ENCODE measurements at regions not wholly inside any gene's neighbourhood (a gene's known extent, or its start where the extent isn't known, plus 50 kb on each side); places are given as distances from the start of the nearest gene placed in this dataset.

DNA sequence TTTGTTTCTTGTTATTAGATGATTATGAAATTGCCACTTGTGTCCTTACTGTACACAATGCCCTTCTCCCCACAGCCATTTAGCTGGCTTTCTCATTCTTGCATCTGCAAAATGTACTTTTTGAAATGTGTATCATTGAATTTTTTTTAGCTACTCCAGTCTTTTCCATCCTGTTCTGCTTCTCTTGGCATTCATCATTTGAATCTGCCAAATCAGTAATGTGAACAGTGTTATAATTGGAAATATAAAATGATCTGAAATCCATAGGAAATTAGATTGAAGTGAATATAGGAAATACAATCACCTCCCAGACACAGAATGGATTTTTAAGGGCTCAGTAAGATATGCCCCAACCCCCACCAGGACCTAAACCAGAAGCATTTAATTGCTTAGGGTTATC, 253.4 kb downstream of the C12orf50 start:
- Mint-ChIP-seq H3K27me3 (ENCODE audit: low read depth) (no peaks in the 10 kb centered on the region), H3K4me3 (ENCODE audit: unreplicated experiment) (no peak overlapping the region), H3K4me1 (ENCODE audit: low read depth) (peaks cover 29% of the 10 kb centered on the region), H3K9me3 (ENCODE audit: low read depth) (peaks cover 9% of the 10 kb centered on the region), H3K36me3 (ENCODE audit: low read depth) (peaks cover 2% of the 10 kb centered on the region), H3K27ac (ENCODE audit: unreplicated experiment) (no peak overlapping the region)
- no peak for DNase-seq (ENCODE audit: low spot score)
- no peak for TF ChIP-seq CTCF (IDR thresholded peaks at IDR 0.05)

- no peak overlapping the region for H3K27ac Mint-ChIP-seq (ENCODE audit: unreplicated experiment)
- peaks cover 9% of the 10 kb centered on the region for H3K9me3 Mint-ChIP-seq (ENCODE audit: low read depth)
- no peak for TF ChIP-seq CTCF (IDR thresholded peaks at IDR 0.05)
- H3K4me1 Mint-ChIP-seq (ENCODE audit: low read depth), result peaks cover 22% of the 10 kb centered on the region
- no peak for DNase-seq (ENCODE audit: low spot score)
- H3K27me3 Mint-ChIP-seq (ENCODE audit: low read depth), result no peaks in the 10 kb centered on the region
- peaks cover 1% of the 10 kb centered on the region for H3K36me3 Mint-ChIP-seq (ENCODE audit: low read depth)
- H3K4me3 Mint-ChIP-seq (ENCODE audit: unreplicated experiment), result no peak overlapping the region
Observed at GRCh38 chr12:87775051-87775450, 254.2 kb downstream of the C12orf50 start.

DNA sequence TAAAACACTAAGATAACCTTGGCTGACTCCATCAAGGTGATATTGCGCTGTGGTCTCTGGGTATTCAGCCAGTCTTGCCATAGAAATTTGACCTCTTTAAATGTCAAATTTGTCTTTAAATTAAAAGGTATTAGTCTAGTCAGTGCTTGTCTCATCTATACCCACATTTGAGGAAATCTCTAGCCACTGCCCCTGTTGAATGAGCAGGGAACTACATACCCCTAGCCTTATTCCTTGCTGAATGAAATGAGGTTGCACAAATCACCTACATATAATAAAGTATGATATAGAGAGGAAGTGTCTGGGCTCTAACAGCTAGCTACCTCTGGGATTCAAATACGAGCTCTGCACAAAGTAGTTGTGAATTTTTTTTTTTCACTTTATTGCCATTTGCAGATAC, 256.8 kb downstream of the C12orf50 start:
- no peak for TF ChIP-seq CTCF (IDR thresholded peaks at IDR 0.05)
- no peak overlapping the region for H3K27ac Mint-ChIP-seq (ENCODE audit: unreplicated experiment)
- no peaks in the 10 kb centered on the region for H3K27me3 Mint-ChIP-seq (ENCODE audit: low read depth)
- peaks cover 10% of the 10 kb centered on the region for H3K4me1 Mint-ChIP-seq (ENCODE audit: low read depth)
- H3K9me3 Mint-ChIP-seq (ENCODE audit: low read depth), result peaks cover 6% of the 10 kb centered on the region
- no peaks in the 10 kb centered on the region for H3K36me3 Mint-ChIP-seq (ENCODE audit: low read depth)
- H3K4me3 Mint-ChIP-seq (ENCODE audit: unreplicated experiment), result no peak overlapping the region
- DNase-seq (ENCODE audit: low spot score), result no peak

DNA sequence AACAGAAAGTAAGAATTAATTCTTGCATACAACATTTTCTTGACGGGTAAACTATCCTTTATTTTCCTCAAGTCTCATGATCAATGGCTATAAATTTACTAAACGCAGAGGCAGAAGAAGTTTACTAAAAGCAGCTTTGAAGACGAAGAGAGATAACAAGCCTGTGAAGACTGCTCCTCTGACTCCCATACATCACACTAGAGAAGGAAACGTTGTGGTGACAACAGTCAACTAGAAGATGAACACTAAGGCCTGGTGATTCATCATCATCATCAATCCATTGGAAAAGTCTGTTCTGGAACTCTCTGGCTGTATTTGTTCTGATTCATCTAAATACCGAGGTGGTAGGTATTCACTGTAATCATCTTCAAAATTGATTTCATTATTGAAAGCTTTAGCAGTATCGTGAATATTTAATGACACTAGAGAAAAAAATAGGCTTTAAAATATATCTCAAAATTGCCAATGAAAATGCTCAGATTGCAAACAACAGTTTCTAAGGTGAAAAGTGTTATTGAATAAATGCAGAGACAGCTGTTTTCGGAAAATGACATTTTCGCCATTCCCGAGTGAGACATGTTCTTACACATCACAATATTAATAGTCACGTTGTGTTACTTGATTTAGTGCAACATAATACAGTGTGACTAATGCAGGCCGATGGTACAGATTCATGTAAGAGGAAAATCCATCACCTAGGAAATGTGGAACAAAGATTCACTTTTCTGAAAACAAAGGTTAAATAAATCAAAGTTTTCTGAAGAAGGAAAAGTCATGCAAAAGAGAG, 260.5 kb downstream of the C12orf50 start:
- DNase-seq (ENCODE audit: low spot score), result no peak
- Mint-ChIP-seq H3K4me3 (ENCODE audit: unreplicated experiment) (no peak overlapping the region), H3K36me3 (ENCODE audit: low read depth) (no peaks in the 10 kb centered on the region), H3K9me3 (ENCODE audit: low read depth) (peaks cover 4% of the 10 kb centered on the region), H3K27ac (ENCODE audit: unreplicated experiment) (no peak overlapping the region), H3K27me3 (ENCODE audit: low read depth) (no peaks in the 10 kb centered on the region), H3K4me1 (ENCODE audit: low read depth) (no peaks in the 10 kb centered on the region)
- TF ChIP-seq CTCF (IDR thresholded peaks at IDR 0.05), result no peak

DNA sequence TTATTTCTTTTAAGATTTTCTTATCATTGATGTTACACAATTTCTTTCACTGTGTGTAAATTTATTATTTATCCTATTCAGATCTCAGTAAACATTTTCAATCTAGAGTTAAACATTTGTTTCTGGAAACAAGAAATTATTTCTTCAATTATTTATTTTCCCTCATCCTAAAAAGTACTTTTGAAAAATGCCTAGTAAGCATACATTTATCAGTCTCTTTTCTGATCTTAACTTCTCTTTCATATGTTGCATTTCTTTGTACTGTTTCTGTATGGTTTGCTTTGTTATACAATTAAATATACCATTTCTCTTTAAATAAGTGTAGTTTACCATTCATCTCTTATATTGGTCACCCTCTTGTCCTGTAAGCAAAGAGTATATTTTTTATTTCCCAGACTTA, 263.2 kb downstream of the C12orf50 start:
- no peaks in the 10 kb centered on the region for H3K4me1 Mint-ChIP-seq (ENCODE audit: low read depth)
- no peak for TF ChIP-seq CTCF (IDR thresholded peaks at IDR 0.05)
- peaks cover 2% of the 10 kb centered on the region for H3K9me3 Mint-ChIP-seq (ENCODE audit: low read depth)
- DNase-seq (ENCODE audit: low spot score), result no peak
- no peaks in the 10 kb centered on the region for H3K36me3 Mint-ChIP-seq (ENCODE audit: low read depth)
- H3K27ac Mint-ChIP-seq (ENCODE audit: unreplicated experiment), result no peak overlapping the region
- peaks cover 2% of the 10 kb centered on the region for H3K27me3 Mint-ChIP-seq (ENCODE audit: low read depth)
- H3K4me3 Mint-ChIP-seq (ENCODE audit: unreplicated experiment), result no peak overlapping the region
